Fibroblast of lung (primary cell): ENCODE measurements at regions not wholly inside any gene's neighbourhood (a gene's known extent, or its start where the extent isn't known, plus 50 kb on each side); places are given as distances from the start of the nearest gene placed in this dataset.
A peak's percentile ranks its signal among the peaks of the same experiment; 100 is the strongest.

Experiments used
- DNase-seq, 2 donors: peaks; one replicate each; pipeline versions ENCODE4 v3.0.0 to v3.0.0-alpha.2; 2010; ENCODE audit warnings: low read depth in 2 of 2
- H2AFZ ChIP-seq: 2 replicates; pipeline ENCODE4 v1.5.1; 2012; ENCODE audit warnings: low read length, control low read depth, inconsistent platforms
- H3K27ac ChIP-seq: 2 replicates; pipeline ENCODE4 v1.5.1; 2011; ENCODE audit warnings: low read length, control low read depth; ENCODE audit not compliant: insufficient read depth
- H3K27me3 ChIP-seq: 2 replicates; pipeline ENCODE4 v1.5.1; 2011; ENCODE audit warnings: mild to moderate bottlenecking, low read length; ENCODE audit not compliant: control insufficient read depth, insufficient read depth
- H3K36me3 ChIP-seq: 2 replicates; pipeline ENCODE4 v1.5.1; 2011; ENCODE audit warnings: low read length; ENCODE audit not compliant: control insufficient read depth, insufficient read depth
- H3K4me1 ChIP-seq: 2 replicates; pipeline ENCODE4 v1.5.1; 2011; ENCODE audit warnings: low read length; ENCODE audit not compliant: control insufficient read depth, insufficient read depth; ENCODE audit errors: extremely low read depth
- H3K4me2 ChIP-seq: 2 replicates; pipeline ENCODE4 v1.5.1; 2011; ENCODE audit warnings: low read length, control low read depth; ENCODE audit not compliant: insufficient read depth; ENCODE audit errors: extremely low read depth
- H3K4me3 ChIP-seq, 4 experiments: fragments of 200-600 bp in 1 of 4; sonication (generic) in 1 of 4; replicated peaks in 1 of 4; 2 replicates each; pipeline ENCODE4 v1.5.1; 2011 to 2016; ENCODE audit warnings: low read length in 4 of 4, low read depth in 3 of 4, mild to moderate bottlenecking in 3 of 4, control low read depth in 2 of 4, inconsistent platforms in 1 of 4, mixed read lengths in 1 of 4; ENCODE audit not compliant: insufficient read depth in 1 of 4; ENCODE audit errors: control extremely low read depth in 1 of 4
- H3K79me2 ChIP-seq: 2 replicates; pipeline ENCODE4 v1.5.1; 2012; ENCODE audit warnings: mild to moderate bottlenecking, low read length, inconsistent platforms; ENCODE audit not compliant: control insufficient read depth, insufficient read depth
- H3K9ac ChIP-seq: 2 replicates; pipeline ENCODE4 v1.5.1; 2011; ENCODE audit warnings: mild to moderate bottlenecking, low read length, control low read depth; ENCODE audit not compliant: insufficient read depth
- H3K9me3 ChIP-seq: 2 replicates; pipeline ENCODE4 v1.5.1; 2012; ENCODE audit warnings: low read depth, low read length; ENCODE audit not compliant: control insufficient read depth, insufficient read depth
- H4K20me1 ChIP-seq: 2 replicates; pipeline ENCODE4 v1.5.1; 2011; ENCODE audit warnings: low read length; ENCODE audit not compliant: control insufficient read depth, insufficient read depth; ENCODE audit errors: extremely low read depth
- EZH2 ChIP-seq: IDR thresholded peaks from 2 replicates; pipeline ENCODE4 v1.5.1; 2012; ENCODE audit warnings: low read length, control low read depth, mild to moderate bottlenecking; ENCODE audit errors: missing control alignments
- TF ChIP-seq, protein P1 (sequence below), 2 donors: IDR thresholded peaks in 1 of 2; conservative IDR thresholded peaks in 1 of 2; 1 replicate in 1 of 2; 2 replicates in 1 of 2; pipeline ENCODE4 v1.5.1; 2011 to 2012; ENCODE audit warnings: low read length in 2 of 2, control low read depth in 1 of 2, inconsistent platforms in 1 of 2, low read depth in 1 of 2, mild to moderate bottlenecking in 1 of 2

DNA sequence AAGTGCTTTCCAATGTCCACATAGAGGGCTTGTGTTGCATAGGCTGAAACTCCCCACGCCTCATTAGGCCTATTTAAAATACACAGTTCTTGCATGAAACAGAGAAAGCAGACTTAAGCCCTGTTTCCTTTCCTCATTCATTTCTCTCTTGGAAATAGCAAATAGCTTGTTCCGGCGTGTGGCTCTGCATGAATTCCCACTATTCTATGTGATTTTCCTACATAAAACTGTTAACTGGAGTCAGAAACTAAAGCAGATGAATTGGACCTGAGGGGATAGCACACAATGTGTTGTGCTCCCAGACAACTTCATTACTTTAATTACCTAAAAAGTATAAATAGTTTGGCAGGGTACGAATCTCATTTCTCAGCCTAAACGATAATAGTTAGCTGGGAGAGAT is 981.5 kb downstream of the SORCS1 start:
- Histone ChIP-seq H3K9me3 (no peaks in the 10 kb centered on the region), H3K27me3 (no peaks in the 10 kb centered on the region), H3K9ac (no peak overlapping the region), H3K27ac (no peak overlapping the region), H3K79me2 (no peaks in the 10 kb centered on the region), H3K4me3 (no peak overlapping the region), H2AFZ (no peak overlapping the region), H4K20me1 (no peaks in the 10 kb centered on the region), H3K4me2 (no peak overlapping the region), H3K36me3 (no peaks in the 10 kb centered on the region), H3K4me1 (no peaks in the 10 kb centered on the region)
- no peak for TF ChIP-seq EZH2
- TF ChIP-seq, protein P1, sequence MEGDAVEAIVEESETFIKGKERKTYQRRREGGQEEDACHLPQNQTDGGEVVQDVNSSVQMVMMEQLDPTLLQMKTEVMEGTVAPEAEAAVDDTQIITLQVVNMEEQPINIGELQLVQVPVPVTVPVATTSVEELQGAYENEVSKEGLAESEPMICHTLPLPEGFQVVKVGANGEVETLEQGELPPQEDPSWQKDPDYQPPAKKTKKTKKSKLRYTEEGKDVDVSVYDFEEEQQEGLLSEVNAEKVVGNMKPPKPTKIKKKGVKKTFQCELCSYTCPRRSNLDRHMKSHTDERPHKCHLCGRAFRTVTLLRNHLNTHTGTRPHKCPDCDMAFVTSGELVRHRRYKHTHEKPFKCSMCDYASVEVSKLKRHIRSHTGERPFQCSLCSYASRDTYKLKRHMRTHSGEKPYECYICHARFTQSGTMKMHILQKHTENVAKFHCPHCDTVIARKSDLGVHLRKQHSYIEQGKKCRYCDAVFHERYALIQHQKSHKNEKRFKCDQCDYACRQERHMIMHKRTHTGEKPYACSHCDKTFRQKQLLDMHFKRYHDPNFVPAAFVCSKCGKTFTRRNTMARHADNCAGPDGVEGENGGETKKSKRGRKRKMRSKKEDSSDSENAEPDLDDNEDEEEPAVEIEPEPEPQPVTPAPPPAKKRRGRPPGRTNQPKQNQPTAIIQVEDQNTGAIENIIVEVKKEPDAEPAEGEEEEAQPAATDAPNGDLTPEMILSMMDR (conservative IDR thresholded peaks at IDR 0.05 in 1 of 2, IDR thresholded peaks at IDR 0.05 in 1 of 2; ENCODE audit: low read depth in 1 of 2, low read length in 2 of 2): no peak
- no peak for DNase-seq

DNA sequence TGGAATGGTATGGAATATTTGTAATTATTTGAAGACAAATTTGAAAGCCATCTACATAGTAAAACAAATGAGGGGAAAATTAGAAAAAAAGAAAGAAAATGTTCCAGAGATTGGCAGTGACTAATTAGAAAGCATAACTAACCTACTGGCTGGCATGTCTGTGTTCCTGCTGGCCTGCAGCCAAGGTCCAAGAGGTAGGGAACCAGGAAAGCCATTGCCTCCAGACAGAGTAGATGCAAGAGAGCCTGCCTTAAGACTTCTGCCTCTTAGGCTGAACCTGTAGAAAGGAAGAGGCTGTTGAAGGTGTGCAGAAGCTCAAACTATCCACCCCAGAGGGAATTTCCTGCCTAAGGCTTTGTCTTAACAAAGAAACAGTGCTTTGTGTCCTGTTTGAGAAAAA is 982.0 kb downstream of the SORCS1 start:
- H2AFZ ChIP-seq: no peak overlapping the region

DNA sequence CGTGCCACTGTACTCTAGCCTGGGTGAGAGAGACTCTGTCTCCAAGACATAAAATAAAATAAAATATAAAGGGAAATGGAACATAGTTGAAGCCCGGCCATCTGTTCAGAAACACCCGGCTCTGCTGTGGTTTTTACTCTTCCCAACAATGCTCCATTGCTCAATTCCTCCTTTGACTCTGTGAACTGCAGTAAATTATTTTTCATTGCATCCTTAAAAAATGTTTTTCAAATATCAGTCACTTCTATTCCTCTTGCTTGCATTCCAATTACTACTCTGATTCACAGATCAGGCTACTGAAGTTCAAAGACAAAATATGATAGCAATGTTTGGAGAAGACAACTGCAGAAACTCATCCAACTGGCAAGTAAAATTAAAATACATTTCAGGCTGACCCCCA is 983.0 kb downstream of the SORCS1 start:
- Histone ChIP-seq H3K4me1 (no peaks in the 10 kb centered on the region), H3K9me3 (no peaks in the 10 kb centered on the region), H3K79me2 (no peaks in the 10 kb centered on the region), H3K27ac (no peak overlapping the region), H3K9ac (no peak overlapping the region), H4K20me1 (no peaks in the 10 kb centered on the region), H3K4me3 (no peak overlapping the region), H3K27me3 (no peaks in the 10 kb centered on the region), H2AFZ (no peak overlapping the region), H3K36me3 (no peaks in the 10 kb centered on the region), H3K4me2 (no peak overlapping the region)
- TF ChIP-seq, protein P1 (conservative IDR thresholded peaks at IDR 0.05 in 1 of 2, IDR thresholded peaks at IDR 0.05 in 1 of 2; ENCODE audit: low read depth in 1 of 2, low read length in 2 of 2): no peak
- no peak for TF ChIP-seq EZH2
- DNase-seq: peak; percentile 8 to 16

More for the DNA sequence above, 982.0 kb downstream of the SORCS1 start:
- H3K4me2 ChIP-seq: no peak overlapping the region
- H3K27me3 ChIP-seq: no peaks in the 10 kb centered on the region
- no peaks in the 10 kb centered on the region for H3K36me3 ChIP-seq
- H3K4me1 ChIP-seq: no peaks in the 10 kb centered on the region
- H3K27ac ChIP-seq: no peak overlapping the region
- H3K9me3 ChIP-seq: no peaks in the 10 kb centered on the region
- H3K79me2 ChIP-seq: no peaks in the 10 kb centered on the region
- TF ChIP-seq EZH2: no peak
- TF ChIP-seq, protein P1 (conservative IDR thresholded peaks at IDR 0.05 in 1 of 2, IDR thresholded peaks at IDR 0.05 in 1 of 2; ENCODE audit: low read depth in 1 of 2, low read length in 2 of 2): no peak
- H3K9ac ChIP-seq: no peak overlapping the region
- no peaks in the 10 kb centered on the region for H4K20me1 ChIP-seq
- no peak for DNase-seq
- no peak overlapping the region for H3K4me3 ChIP-seq
